GM21528 (cell line): ENCODE measurements at regions not wholly inside any gene's neighbourhood (a gene's known extent, or its start where the extent isn't known, plus 50 kb on each side); places are given as distances from the start of the nearest gene placed in this dataset.
"Not testable (repeated sequence)": the region's sequence is repeated elsewhere in the genome, so short reads cannot be mapped to it uniquely, and the experiment has no call there.

Source experiments
- ATAC-seq: cut with Tn5 transposase; IDR thresholded peaks from one replicate; pipeline ENCODE4 v1.9.1; 2021; ENCODE audit warnings: mild to moderate bottlenecking, moderate library complexity; ENCODE audit not compliant: unreplicated experiment, low FRiP score

DNA sequence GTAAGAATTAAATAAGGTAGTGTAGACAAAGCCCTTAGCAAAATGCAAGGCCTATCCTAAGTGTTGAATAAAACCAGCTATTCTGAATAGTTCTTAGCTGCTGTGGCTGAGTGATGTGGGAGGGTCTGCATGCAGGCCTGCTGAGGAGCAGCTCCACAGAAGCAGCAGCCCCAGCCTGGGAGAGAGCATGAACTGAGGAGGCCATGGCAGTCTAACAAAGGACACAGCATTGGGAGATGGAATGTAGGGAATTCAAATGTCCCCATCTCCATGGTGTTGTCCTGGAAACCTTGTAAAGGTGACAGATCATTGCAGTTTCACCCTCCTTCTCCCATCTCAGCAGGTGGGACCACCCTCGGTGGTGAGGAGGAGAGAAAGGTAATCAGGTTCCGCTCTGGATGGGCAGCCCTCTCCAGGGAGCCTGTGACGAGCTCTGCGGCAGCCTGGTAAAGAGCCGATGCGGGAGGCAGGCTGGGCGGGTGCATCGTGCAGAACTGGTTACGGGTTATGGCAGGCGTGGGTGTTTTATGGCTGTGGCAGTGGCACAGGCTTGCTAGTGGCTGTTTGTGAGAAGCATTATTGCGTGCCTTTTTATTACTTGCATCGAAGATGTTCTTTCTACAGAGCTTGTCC is 199.9 kb upstream of the GLRA1 start:
- no peak for ATAC-seq

DNA sequence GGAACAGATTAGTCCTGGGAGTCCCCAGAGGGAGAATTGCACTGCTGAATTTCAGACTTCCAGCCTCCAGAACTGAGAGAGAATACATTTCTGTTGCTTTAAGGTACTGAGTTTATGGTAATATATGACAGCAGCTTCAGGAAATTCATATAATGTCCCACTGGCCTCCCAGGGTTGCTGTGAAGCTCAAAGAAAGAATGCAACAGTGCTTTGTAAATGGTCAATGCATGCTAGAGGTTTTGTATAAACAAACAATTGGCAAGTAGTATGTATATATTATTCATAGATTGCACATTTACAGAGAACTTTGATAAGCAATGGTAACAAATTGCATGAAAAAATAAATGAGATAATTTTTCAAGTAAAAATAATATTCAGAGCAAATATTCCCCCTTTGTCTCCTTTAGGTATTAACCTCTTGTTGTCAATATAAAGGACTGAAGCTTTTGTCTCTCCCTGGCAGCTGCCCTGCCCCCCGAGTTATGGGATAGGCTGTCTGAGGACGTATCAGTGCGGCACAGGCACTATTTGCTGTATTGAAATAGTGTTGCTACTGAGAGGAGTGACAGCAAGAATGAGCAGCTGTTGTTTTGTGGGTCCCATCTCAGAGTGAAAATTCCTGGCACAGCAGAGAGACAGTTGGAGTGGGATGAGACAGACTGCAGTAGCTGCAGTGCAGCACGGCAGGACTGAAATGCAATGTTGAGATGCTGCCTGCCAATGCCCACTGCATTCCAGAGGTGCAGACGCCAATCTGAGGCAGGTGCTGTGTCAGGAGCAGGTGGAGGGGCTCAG is 194.2 kb upstream of the GLRA1 start:
- ATAC-seq, result no peak

DNA sequence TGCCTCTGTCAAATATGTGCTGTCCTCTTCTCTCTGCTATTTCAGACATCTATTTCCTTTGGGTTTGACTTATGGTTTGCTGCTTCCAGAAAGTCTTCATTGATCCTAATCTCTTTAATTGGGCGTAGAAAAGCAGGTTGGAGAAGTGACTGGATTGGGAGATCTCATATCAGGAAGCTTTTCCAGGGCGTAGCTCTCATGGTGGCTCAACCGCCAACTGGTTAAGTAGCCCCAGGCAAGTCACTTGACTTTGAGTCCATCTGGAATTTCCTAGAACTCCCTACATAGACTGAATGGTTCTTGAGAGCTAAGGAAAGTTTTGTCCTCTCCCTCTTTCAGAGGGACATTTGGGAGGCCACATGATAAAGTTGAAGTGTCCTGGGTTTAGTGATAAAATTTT is 192.3 kb upstream of the GLRA1 start:
- no peak for ATAC-seq

DNA sequence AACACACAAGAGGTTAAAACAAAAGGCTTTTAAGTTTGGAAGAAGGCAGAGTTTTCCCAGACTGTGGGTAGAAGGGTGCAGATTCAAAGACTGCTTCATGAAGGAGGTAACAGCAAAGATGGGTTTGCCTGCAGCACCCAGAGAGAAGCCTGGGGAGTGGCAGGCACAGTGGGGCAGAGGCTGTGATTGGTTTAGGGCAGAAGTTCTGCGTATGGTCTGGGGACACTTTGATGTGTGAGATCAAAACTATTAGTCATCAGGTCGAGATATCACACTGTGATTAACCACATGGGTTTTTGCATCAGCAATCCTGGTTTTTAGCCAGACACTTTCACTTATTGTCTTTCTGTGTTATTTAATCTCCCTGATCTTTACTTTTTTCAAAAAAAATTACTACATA is 188.8 kb upstream of the GLRA1 start:
- no peak for ATAC-seq

DNA sequence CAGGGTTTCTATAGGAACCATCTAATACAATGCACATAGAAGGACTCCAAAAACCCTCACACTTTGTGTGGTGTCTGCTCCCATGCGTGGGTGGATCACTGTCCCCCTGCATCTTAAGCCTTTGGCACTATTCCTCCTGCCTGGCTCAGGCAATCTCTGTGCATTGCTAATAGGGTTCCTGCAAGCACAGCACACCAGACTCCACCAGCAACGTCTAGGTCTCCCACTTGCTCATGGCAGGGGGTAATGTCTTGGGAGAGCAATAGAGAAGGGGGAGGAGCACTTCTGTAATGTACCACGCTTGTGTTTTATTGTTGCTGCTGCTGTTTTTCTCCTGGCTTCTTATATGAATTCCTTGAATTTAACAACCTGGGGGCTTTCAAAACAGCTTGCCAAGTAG is 182.6 kb upstream of the GLRA1 start:
- no peak for ATAC-seq

DNA sequence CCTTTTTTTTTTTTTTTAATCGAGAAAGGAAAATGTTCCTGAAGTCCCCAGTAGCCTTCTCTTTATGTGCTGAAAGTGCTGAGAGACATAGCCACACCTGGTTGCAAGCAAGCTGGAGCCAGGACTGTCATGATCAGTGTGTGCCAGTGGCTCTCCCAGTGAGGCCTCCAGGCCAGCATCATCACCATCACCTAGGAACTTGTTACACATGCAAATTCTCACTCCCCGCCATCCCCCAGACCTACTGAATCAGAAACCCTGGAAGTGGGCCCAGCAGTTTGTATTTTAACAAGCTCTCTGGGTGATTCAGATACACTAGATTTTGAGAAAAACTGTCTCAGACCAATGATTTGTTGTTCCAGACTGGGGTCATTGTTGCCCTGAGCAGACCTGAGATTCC is 181.9 kb upstream of the GLRA1 start:
- no peak for ATAC-seq

DNA sequence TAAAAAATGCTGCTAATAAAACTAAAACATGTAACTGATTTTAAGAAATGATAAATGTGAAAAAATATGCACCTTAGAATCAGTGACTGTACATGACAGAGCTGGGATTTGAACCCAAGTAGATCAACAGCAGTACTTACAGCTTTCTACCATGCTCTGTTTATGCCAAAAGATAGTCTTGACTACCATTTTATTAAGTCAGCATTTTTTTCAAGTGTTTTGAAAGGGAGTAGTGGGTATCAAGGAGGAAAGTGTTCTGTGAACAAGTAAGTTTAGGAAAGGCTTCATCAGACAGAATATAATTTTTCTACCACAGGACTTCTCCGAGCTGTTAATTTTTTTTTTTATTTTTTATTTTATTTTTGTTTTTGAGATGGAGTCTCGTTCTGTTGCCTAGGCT is 180.4 kb upstream of the GLRA1 start:
- no peak for ATAC-seq

DNA sequence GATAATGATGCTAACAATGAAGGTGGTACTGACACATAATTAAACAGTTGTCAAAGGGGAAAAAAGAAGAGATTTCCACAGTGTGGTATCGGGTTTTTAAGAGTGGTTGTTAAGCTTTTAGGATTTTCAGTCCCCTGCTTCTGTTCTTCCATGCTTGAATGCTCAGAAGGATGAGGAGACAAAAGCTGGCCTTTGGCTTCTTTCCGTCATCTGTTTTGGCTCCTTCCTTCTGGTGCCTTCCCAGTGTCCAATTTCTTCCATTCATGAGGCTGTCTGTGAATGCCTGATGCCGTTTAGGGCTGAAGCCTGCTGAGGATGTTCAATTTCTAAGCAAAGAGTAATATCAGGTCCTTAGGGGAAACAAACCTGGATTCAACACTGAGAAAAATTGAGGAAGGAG is 179.6 kb upstream of the GLRA1 start:
- ATAC-seq, result no peak

DNA sequence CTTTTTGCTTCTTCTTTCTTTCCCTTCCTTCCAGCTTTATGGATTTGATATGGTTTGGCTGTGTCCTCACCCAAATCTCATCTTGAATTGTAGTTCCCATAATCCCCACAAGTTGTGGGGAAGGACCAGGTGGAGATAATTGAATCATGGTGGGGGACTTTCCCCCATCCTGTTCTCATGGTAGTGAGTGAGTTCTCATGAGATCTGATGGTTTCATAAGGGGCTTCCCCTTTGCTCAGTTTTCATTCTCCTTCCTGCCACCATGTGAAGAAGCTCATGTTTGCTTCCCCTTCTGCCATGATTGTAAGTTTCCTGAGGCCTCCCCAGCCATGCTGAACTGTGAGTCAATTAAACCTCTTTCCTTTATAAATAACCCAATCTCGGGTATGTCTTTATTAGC is 178.3 kb upstream of the GLRA1 start:
- ATAC-seq, result not testable (repeated sequence)

DNA sequence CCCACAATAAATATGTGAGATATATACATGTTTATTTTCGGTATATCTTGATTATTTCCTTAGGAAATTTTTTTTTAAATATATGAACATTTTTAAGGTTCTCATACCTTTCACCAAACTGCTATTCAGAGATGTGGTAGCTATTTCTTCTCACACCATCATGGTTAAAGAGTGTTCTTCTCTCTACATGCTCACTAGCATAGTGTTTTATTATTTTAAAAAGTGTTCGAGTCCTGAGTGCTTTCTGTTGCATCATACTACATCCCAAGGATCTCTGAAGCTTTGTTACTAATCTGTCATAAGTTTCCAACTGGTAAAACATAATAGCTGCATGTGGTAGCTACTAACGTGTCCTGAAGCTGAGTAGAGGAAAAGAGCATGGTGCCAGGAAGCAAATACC is 177.4 kb upstream of the GLRA1 start:
- no peak for ATAC-seq

DNA sequence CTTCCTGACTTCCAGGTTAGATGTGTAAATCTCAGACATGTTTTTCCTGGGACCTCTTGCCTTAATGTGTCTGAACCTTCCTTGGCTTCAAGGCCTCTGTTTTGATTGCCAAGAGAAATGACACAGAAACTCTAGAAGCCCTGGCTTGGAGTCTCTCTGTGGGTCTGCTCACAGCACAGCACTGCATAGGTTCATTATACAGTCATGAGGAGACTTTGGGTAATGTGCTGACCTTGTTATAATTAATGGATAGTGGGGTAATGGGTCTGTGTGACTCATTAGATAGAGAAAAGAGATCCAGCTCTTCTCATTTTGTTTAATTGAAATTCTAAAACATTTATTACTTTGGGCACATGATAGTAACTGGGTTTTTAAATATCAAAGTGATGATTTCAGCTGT is 175.8 kb upstream of the GLRA1 start:
- ATAC-seq, result no peak

DNA sequence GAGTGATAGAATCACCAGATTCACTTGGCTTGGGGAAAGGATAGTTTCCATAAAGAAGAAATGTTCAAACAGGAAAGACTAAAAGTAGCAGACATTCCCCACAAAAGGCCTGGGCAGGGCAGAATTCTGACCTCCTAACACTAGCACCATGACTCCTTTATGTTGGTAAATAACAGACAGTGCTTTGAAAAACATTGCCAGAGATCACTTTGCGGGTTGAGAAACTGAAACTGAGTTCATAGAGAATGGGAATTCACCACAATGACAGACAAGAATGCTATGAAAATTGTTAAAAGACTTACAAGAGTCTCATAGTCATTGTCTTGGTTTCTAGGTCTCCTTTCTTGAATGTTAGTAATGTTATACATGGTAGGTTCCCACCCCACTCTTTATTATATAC is 172.5 kb upstream of the GLRA1 start:
- no peak for ATAC-seq

DNA sequence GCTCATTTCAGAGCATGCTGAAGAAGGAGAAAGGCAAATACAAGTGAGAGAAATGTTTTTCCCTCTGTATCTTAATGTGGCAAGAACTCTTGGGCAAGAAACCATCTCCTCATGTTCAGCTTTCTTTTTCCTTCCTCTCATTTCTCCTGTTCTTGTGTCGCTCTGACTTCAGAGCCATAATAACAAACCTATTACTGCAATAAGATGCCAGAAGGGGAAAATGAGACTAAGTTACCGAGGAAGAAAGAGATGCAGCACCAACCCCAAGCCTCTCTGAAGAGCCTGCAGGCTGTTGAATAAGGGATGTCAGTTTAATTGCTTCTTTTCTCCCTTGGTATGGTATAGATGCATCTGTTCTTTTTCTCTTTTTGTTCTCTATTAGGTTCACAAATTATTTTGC is 170.1 kb upstream of the GLRA1 start:
- no peak for ATAC-seq

DNA sequence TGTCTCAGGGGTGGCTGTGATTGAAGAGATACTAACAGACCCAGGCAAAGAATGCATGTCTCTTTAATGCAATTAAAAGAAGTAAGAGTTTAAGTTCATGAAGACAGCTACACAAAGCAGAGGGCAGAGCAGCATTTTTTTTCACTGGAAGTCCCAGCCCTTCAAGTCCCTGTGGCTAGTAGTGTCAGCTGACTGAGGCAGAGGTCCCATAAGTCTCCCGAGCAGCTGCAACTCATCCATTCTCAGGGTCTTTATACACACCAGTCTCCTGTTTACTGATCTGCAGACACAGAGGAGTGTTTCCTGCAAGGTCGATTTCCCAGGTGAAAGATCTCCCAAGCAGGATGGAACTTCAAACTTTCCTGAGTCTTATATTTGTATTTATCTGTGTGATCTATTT is 169.4 kb upstream of the GLRA1 start:
- no peak for ATAC-seq

DNA sequence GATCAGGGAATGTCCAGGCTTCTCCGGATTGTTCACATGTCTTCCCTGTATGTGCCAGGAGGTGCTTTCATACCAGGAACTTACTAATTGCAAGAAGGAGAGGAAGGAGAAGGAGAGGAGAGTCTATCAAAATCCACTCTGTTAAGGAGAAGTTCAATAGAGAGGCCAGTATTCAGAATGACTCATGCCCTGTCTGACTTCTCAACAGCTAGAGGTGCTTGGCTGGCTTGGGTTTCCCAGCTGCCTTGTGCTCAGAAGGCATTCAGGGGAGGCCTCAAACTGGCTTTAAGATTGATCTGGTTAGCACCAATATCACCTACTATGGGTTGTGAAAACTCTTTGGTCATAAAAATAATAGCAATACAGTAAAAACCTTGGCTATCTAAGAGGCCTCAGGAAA is 167.9 kb upstream of the GLRA1 start:
- no peak for ATAC-seq

DNA sequence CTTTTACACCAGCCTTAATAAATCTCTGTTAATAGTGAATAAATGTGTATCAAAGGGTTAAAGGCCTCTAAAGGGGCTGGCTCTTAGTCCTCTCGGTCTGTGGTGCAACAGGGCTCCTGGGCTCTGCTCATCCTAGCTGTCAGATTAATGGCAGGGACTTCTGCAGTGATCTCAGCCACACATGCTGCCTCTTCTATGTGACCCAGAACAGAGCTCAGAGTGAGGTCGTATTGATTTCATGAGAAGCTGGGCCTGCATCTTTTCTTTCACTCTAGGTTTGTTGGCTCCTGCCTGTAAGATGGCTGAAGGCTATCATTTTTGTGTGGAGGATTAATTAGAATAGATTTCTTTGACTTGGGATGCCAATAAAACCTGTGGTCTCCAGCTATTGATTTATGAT is 165.0 kb upstream of the GLRA1 start:
- ATAC-seq, result no peak

DNA sequence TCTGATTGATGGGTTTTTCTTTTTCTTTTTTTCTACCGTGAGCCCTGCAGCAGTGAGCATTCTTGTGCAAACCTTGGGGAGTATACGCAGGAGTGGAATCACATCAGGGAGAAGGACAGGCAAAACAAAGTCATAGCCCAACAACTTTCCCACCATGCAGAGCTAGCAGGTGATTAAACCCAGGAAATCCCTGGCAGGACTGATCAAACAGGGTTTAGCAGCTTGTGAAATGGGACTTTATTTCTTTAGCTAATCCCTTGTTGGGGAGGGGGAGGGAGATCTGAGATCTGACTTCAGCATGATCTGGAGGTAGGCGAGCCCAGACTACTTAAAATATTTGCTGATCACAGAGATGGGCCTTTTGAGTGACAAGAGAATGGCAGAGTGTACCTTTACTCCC is 162.0 kb upstream of the GLRA1 start:
- no peak for ATAC-seq

DNA sequence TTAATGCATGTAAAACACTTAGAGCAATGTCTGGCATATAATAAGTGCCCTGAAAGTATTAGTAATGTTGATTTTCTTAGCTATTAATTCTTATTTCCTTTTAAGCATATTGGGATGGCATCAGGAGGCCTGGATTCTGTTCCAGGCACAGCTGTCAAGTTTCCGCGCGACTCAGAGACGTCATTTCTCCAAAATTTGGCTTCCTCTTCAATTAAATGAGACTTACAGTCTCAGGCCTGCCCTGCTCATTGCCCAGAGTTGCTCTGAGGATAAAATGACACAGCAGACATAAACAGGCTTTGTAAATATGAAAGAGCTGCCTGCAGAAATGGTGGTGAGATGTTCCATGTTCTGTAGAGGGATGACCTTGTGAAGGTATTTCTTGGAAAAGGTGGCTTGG is 159.8 kb upstream of the GLRA1 start:
- ATAC-seq, result no peak

DNA sequence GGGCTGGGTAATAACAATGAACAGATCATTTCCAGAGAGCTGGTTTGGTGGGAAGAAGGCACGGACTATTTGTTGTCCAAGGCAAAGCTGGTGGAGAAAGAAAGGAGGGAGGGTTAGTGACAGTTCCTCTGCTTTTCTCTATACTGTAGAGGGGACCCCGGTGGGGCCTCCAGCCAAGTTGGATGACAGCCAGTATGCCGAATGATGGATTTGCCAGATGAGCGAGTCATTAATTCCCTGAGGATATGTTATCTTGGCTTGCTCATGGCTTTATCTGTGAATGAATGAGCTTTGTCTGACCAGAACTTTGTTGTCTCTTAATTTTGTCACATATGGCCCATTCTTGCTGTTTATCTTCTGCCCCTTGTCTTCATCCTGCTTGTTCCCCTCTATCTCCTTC is 158.6 kb upstream of the GLRA1 start:
- no peak for ATAC-seq

DNA sequence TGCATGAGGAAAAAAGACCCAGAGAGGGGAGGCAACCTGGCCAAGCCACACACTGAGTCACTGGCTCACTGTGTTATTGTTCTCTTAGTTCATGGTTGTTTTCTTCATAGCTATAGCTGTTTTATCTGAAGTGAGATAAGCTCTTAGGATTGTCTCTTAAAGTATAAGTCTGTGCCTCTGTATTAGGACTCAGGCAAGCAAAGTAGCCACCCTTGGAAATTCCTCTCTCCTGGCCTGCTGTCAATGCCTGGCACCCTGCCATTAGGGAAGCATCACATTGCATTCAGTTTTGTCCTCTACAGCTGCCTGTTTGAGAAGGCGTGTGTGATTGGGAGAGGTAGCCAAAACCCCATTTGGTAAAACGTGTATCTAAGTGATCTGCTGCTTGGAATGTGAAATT is 147.4 kb upstream of the GLRA1 start:
- ATAC-seq, result no peak

DNA sequence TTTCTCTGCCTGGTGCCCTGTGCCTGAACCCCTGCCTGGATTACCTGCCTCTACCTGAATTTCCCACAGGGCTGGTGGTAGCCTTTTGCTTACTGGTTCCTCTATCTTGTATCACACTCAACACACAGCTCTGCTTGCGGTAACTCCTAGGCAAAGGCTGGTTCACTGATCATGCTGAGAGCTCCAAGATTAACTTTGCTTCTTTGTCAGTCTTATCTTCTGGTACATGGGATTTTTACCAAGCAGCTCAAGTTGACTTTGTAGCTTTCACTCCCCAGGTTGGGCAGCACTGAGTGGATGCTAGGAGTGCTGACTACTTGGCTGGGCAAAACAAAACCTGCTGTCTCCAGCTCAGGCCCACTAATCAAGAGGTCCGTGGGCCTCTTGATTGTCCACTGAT is 145.9 kb upstream of the GLRA1 start:
- ATAC-seq, result no peak

DNA sequence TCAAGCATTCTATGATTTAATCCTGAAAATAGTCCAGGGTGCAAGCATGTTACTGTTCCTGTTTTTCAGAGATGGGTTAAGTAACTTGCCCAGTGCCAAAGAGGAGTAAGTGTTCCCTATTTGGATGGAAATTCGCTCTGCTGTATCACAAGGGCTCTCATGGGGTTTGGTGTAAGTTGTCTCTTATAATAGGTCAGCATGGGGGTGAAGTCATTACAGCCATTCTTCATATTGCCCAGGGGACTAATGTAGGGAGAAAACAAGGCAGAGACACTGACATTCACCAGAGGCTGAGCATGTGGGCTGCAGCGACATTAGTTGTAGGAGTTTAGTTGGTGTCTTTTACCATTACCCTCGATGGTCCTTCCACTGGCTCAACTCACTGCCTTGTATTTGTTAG is 142.1 kb upstream of the GLRA1 start:
- ATAC-seq, result no peak

DNA sequence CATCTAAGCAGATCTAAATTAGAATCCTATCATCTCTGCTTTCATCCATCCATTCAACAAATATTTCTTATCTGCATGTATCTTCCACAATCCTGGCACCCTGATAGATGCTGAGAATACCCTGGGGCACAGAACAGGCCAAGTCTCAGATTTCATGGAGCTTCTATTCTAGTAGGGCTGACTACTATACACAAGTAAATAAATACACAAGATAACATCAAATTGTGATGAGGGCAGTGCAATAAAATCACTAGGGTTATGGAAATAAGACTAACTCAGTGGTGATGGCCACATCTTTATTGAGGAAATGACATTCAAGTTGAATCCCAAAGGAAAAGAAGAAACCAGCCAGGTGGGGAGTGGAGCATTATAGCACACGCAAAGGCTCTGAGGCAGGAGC is 138.4 kb upstream of the GLRA1 start:
- ATAC-seq, result no peak
